ENCODE measurements at regions not wholly inside any gene's neighbourhood (a gene's known extent, or its start where the extent isn't known, plus 50 kb on each side); places are given as distances from the start of the nearest gene placed in this dataset.

- no peak for DNase-seq
Observed at GRCh38 chr2:2566396-2567323, 235.6 kb upstream of the MYT1L start.

- no peak for DNase-seq
Observed at GRCh38 chr2:2565671-2566070, 234.6 kb upstream of the MYT1L start.

- DNase-seq = peak in 8 of 56 donors; percentile 8 to 51 (median 27)
Observed at GRCh38 chr2:2564300-2565078, 233.4 kb upstream of the MYT1L start.

GRCh38 chr2:2563309-2563860 is 232.3 kb upstream of the MYT1L start:
- DNase-seq = no peak

- DNase-seq = no peak
Observed at GRCh38 chr2:2562867-2563266, 231.8 kb upstream of the MYT1L start.

GRCh38 chr2:2561346-2562095 is 230.4 kb upstream of the MYT1L start:
- no peak for DNase-seq

GRCh38 chr2:2560374-2561015 is 229.4 kb upstream of the MYT1L start:
- no peak for DNase-seq

- no peak for DNase-seq
Observed at GRCh38 chr2:2558476-2558875, 227.4 kb upstream of the MYT1L start.

- no peak for DNase-seq
Observed at GRCh38 chr2:2557475-2557874, 226.4 kb upstream of the MYT1L start.

- DNase-seq = no peak
Observed at GRCh38 chr2:2550856-2551255, 219.8 kb upstream of the MYT1L start.

- DNase-seq = no peak
Observed at GRCh38 chr2:2547911-2548310, 216.8 kb upstream of the MYT1L start.

- peak in 48 of 56 donors; percentile 12 to 84 (median 50) for DNase-seq
Observed at GRCh38 chr2:2547451-2547850, 216.4 kb upstream of the MYT1L start.

GRCh38 chr2:2546046-2546445 is 215.0 kb upstream of the MYT1L start:
- no peak for DNase-seq

GRCh38 chr2:2542966-2543611 is 212.0 kb upstream of the MYT1L start:
- peak in 20 of 56 donors; percentile 5 to 50 (median 17) for DNase-seq

GRCh38 chr2:2542316-2542715 is 211.2 kb upstream of the MYT1L start:
- no peak for DNase-seq

- no peak for DNase-seq
Observed at GRCh38 chr2:2540406-2540805, 209.3 kb upstream of the MYT1L start.

- DNase-seq = no peak
Observed at GRCh38 chr2:2536416-2537056, 205.5 kb upstream of the MYT1L start.

GRCh38 chr2:2530334-2530733 is 199.3 kb upstream of the MYT1L start:
- DNase-seq = no peak

GRCh38 chr2:2528846-2529245 is 197.8 kb upstream of the MYT1L start:
- DNase-seq = no peak

- no peak for DNase-seq
Observed at GRCh38 chr2:2527148-2527547, 196.1 kb upstream of the MYT1L start.

Data from nucleus accumbens (tissue), 56 donors.